SK-N-SH (cell line): ENCODE measurements at regions not wholly inside any gene's neighbourhood (a gene's known extent, or its start where the extent isn't known, plus 50 kb on each side); places are given as distances from the start of the nearest gene placed in this dataset.

Experiments used
- CTCF ChIA-PET: fragments of 300-600, 350-600 bp; formaldehyde crosslinking; extraction: SDS; loops from one replicate; lab custom pipeline; 2021; lab: Yijun Ruan, JAX
- POLR2A ChIA-PET: fragments of 350-600 bp; sonication (Branson Sonifier 250); formaldehyde crosslinking; extraction: SDS; loops from one replicate; lab custom pipeline; 2020; ENCODE audit warnings: antibody characterized with exemption, inconsistent platforms; lab: Yijun Ruan, JAX
- DNase-seq: peaks from one replicate; pipeline ENCODE4 v3.0.0; 2012
- H2AFZ ChIP-seq: fragments of 200-600 bp; sonication (generic); 2 replicates; pipeline ENCODE4 v1.8.1; 2016; ENCODE audit warnings: antibody characterized with exemption, mild to moderate bottlenecking, low read depth
- H3F3A ChIP-seq: fragments of 200-600 bp; sonication (generic); replicated peaks from 2 replicates; pipeline ENCODE3; 2016; ENCODE audit warnings: antibody characterized with exemption, mild to moderate bottlenecking; ENCODE audit not compliant: insufficient read depth
- H3K27ac ChIP-seq, 2 experiments: fragments of 200-500 bp in 1 of 2; fragments of 200-600 bp in 1 of 2; sonication (Bioruptor generic) in 1 of 2; sonication (generic), shearing (Covaris generic) in 1 of 2; 2 replicates each; pipeline versions ENCODE4 v1.5.1 to v1.6.1; 2014 to 2016; ENCODE audit warnings: low read depth in 2 of 2, inconsistent platforms in 1 of 2, low read length in 1 of 2, mild to moderate bottlenecking in 1 of 2, mixed read lengths in 1 of 2
- H3K27me3 ChIP-seq: fragments of 200-600 bp; sonication (generic), shearing (Covaris generic); 2 replicates; pipeline ENCODE4 v1.6.1; 2016; ENCODE audit warnings: mixed run types; ENCODE audit not compliant: insufficient read depth
- H3K36me3 ChIP-seq, 2 experiments: fragments of 200-500 bp in 1 of 2; fragments of 200-600 bp in 1 of 2; sonication (Bioruptor generic) in 1 of 2; sonication (generic) in 1 of 2; replicated peaks in 1 of 2; 2 replicates each; pipeline versions ENCODE3 to v1.5.1; 2014 to 2016; ENCODE audit warnings: low read length in 1 of 2, mild to moderate bottlenecking in 1 of 2; ENCODE audit not compliant: insufficient read depth in 2 of 2, control insufficient read depth in 1 of 2
- H3K4me1 ChIP-seq, 2 experiments: fragments of 200-500 bp in 1 of 2; fragments of 200-600 bp in 1 of 2; sonication (Bioruptor generic) in 1 of 2; sonication (generic), shearing (Covaris generic) in 1 of 2; 2 replicates each; pipeline versions ENCODE4 v1.5.1 to v1.6.1; 2014 to 2016; ENCODE audit warnings: low read depth in 1 of 2, low read length in 1 of 2, mixed run types in 1 of 2; ENCODE audit not compliant: insufficient read depth in 2 of 2, control insufficient read depth in 1 of 2
- H3K4me2 ChIP-seq: fragments of 200-600 bp; sonication (generic), shearing (Covaris generic); 2 replicates; pipeline ENCODE4 v1.6.1; 2017; ENCODE audit warnings: mixed run types
- H3K4me3 ChIP-seq, 2 experiments: fragments of 200-500 bp in 1 of 2; fragments of 200-600 bp in 1 of 2; sonication (Bioruptor generic) in 1 of 2; sonication (generic), shearing (Covaris generic) in 1 of 2; 2 replicates each; pipeline versions ENCODE4 v1.5.1 to v1.8.1; 2014 to 2016; ENCODE audit warnings: low read depth in 2 of 2, inconsistent platforms in 1 of 2, low read length in 1 of 2, mild to moderate bottlenecking in 1 of 2, mixed read lengths in 1 of 2, moderate library complexity in 1 of 2
- H3K79me2 ChIP-seq: fragments of 200-600 bp; sonication (generic); 2 replicates; pipeline ENCODE4 v1.8.1; 2017; ENCODE audit warnings: mild to moderate bottlenecking; ENCODE audit not compliant: insufficient read depth
- H3K9ac ChIP-seq: fragments of 200-600 bp; sonication (generic); 2 replicates; pipeline ENCODE4 v1.6.1; 2017; ENCODE audit warnings: mixed run types
- H3K9me2 ChIP-seq: fragments of 200-600 bp; sonication (generic); 2 replicates; pipeline ENCODE4 v1.6.1; 2017; ENCODE audit warnings: mixed run types
- H3K9me3 ChIP-seq: fragments of 200-600 bp; sonication (generic); 2 replicates; pipeline ENCODE4 v1.6.1; 2017; ENCODE audit warnings: mixed run types, mild to moderate bottlenecking, moderate library complexity
- H4K20me1 ChIP-seq: fragments of 200-600 bp; sonication (generic); 2 replicates; pipeline ENCODE4 v1.6.1; 2017; ENCODE audit warnings: mild to moderate bottlenecking, mixed run types; ENCODE audit not compliant: insufficient read depth
- CHD2 ChIP-seq: fragments of 150-350 bp; IDR thresholded peaks from 2 replicates; pipeline ENCODE4 v1.6.1; 2018; ENCODE audit warnings: low read length; ENCODE audit not compliant: partially characterized antibody
- CTCF ChIP-seq: fragments of 200-600 bp; sonication (generic); IDR thresholded peaks from 2 replicates; pipeline ENCODE4 v1.6.1; 2017; ENCODE audit warnings: antibody characterized with exemption, mild to moderate bottlenecking, moderate library complexity
- EZH2phosphoT487 ChIP-seq: fragments of 200-600 bp; sonication (generic); IDR thresholded peaks from 2 replicates; pipeline ENCODE4 v1.6.1; 2017; ENCODE audit warnings: low read depth, mixed run types, mild to moderate bottlenecking, antibody characterized with exemption, moderate library complexity, borderline replicate concordance
- FOSL2 ChIP-seq: IDR thresholded peaks from 2 replicates; pipeline ENCODE4 v1.4.0; 2012; ENCODE audit warnings: low read depth, mild to moderate bottlenecking, moderate library complexity, borderline replicate concordance
- FOXJ3 ChIP-seq: sonication (generic); formaldehyde crosslinking; IDR thresholded peaks from 2 replicates; pipeline ENCODE4 v1.5.1; 2020; ENCODE audit warnings: mild to moderate bottlenecking, missing genetic modification reagents
- FOXM1 ChIP-seq: IDR thresholded peaks from 2 replicates; pipeline ENCODE4 v1.4.0; 2012; ENCODE audit warnings: low read depth, mild to moderate bottlenecking
- GABPA ChIP-seq: IDR thresholded peaks from 2 replicates; pipeline ENCODE4 v1.4.0; 2012; ENCODE audit warnings: low read depth, mild to moderate bottlenecking
- MEF2A ChIP-seq: IDR thresholded peaks from 2 replicates; pipeline ENCODE4 v1.4.0; 2012; ENCODE audit warnings: low read depth, borderline replicate concordance
- MXI1 ChIP-seq: IDR thresholded peaks from 2 replicates; pipeline ENCODE4 v1.6.1; 2012; ENCODE audit warnings: mild to moderate bottlenecking, low read depth, low read length, improper control_type of control experiment
- NFIC ChIP-seq: IDR thresholded peaks from 2 replicates; pipeline ENCODE4 v1.4.0; 2012; ENCODE audit warnings: borderline replicate concordance
- NRF1 ChIP-seq: IDR thresholded peaks from 2 replicates; pipeline ENCODE4 v1.6.1; 2012; ENCODE audit warnings: low read depth, mild to moderate bottlenecking, low read length
- RAD21 ChIP-seq: IDR thresholded peaks from 2 replicates; pipeline ENCODE4 v1.6.1; 2012; ENCODE audit warnings: mild to moderate bottlenecking, low read length
- REST ChIP-seq: IDR thresholded peaks from 2 replicates; pipeline ENCODE4 v1.6.1; 2012; ENCODE audit warnings: mild to moderate bottlenecking, low read depth, low read length, moderate library complexity
- RXRA ChIP-seq: IDR thresholded peaks from 2 replicates; pipeline ENCODE4 v1.4.0; 2012; ENCODE audit warnings: low read depth, mild to moderate bottlenecking, borderline replicate concordance
- SMC3 ChIP-seq: IDR thresholded peaks from 2 replicates; pipeline ENCODE4 v1.6.1; 2012; ENCODE audit warnings: low read depth, low read length, improper control_type of control experiment
- TAF1 ChIP-seq: IDR thresholded peaks from 2 replicates; pipeline ENCODE4 v1.6.1; 2012; ENCODE audit warnings: low read depth, mild to moderate bottlenecking, low read length, moderate library complexity, borderline replicate concordance
- TEAD4 ChIP-seq: IDR thresholded peaks from 2 replicates; pipeline ENCODE4 v1.4.0; 2012; ENCODE audit warnings: mild to moderate bottlenecking, borderline replicate concordance; ENCODE audit not compliant: insufficient read depth
- YY1 ChIP-seq: IDR thresholded peaks from 2 replicates; pipeline ENCODE4 v1.4.0; 2012; ENCODE audit warnings: low read depth, mild to moderate bottlenecking
- ZBTB33 ChIP-seq: IDR thresholded peaks from 2 replicates; pipeline ENCODE4 v1.4.0; 2012; ENCODE audit warnings: low read depth, borderline replicate concordance
- WGBS: methylation state at CpG from one replicate; pipeline ENCODE4 v1.1.6; 2017; ENCODE audit warnings: low lambda C conversion rate; 5-methylcytosine and 5-hydroxymethylcytosine counted together

GRCh38 chr3:31219131-31219843 lies 313.4 kb upstream of the STT3B start:
- Histone ChIP-seq H3K4me2 (no peak overlapping the region), H3K4me1 (no peaks in the 10 kb centered on the region; a peak in 1 of 4 replicates), H3K9me2 (no peaks in the 10 kb centered on the region), H3K36me3 (no peaks in the 10 kb centered on the region), H3K9ac (no peak overlapping the region), H3F3A (no peaks in the 10 kb centered on the region), H2AFZ (no peak overlapping the region), H4K20me1 (no peaks in the 10 kb centered on the region), H3K27ac (no peak overlapping the region), H3K79me2 (no peaks in the 10 kb centered on the region), H3K9me3 (no peaks in the 10 kb centered on the region), H3K4me3 (no peak overlapping the region), H3K27me3 (no peaks in the 10 kb centered on the region)
- POLR2A ChIA-PET, result no interaction called here
- no peak for DNase-seq
- WGBS, result 15% methylated on average over 2 of the region's 2 CpGs
- no peak for TF ChIP-seq REST
- TF ChIP-seq SMC3, result no peak
- no peak for TF ChIP-seq CHD2
- TF ChIP-seq FOXJ3 (CRISPR knock-in tag), result no peak
- TF ChIP-seq TAF1, result no peak
- no peak for TF ChIP-seq RXRA
- TF ChIP-seq ZBTB33, result no peak
- TF ChIP-seq CTCF, result no peak
- TF ChIP-seq GABPA, result no peak
- no peak for TF ChIP-seq RAD21
- no peak for TF ChIP-seq FOSL2
- no peak for TF ChIP-seq YY1
- no peak for TF ChIP-seq MXI1
- no peak for TF ChIP-seq FOXM1
- no peak for TF ChIP-seq TEAD4
- no peak for TF ChIP-seq EZH2phosphoT487
- no peak for TF ChIP-seq NFIC
- TF ChIP-seq MEF2A, result no peak
- TF ChIP-seq NRF1, result no peak
- CTCF ChIA-PET, result interaction anchor here (0.6 kb wide), 1 partner anchor 12 kb away, joined by 3 read pairs; no protein-coding TSS in a partner anchor
